Effector memory CD8-positive, alpha-beta T cell (primary cell): ENCODE measurements at regions not wholly inside any gene's neighbourhood (a gene's known extent, or its start where the extent isn't known, plus 50 kb on each side); places are given as distances from the start of the nearest gene placed in this dataset.
"Not testable (repeated sequence)": the region's sequence is repeated elsewhere in the genome, so short reads cannot be mapped to it uniquely, and the experiment has no call there.

Experiments
- ATAC-seq: fragments of 150-1000 bp; cut with Tn5 transposase; replicated peaks from 2 replicates; pipeline ENCODE4 v1.10.0; 2021; ENCODE audit warnings: mild to moderate bottlenecking, moderate library complexity
- DNase-seq, 3 experiments: peaks; one replicate each; pipeline ENCODE4 v3.0.0; 2021
- H3K27ac Mint-ChIP-seq, 2 donors: one replicate each; pipeline ENCODE4 v1.8.0; 2022; ENCODE audit warnings: mild to moderate bottlenecking in 2 of 2, mixed read lengths in 2 of 2, moderate library complexity in 2 of 2
- H3K27me3 Mint-ChIP-seq, 2 donors: one replicate each; pipeline ENCODE4 v1.8.0; 2022; ENCODE audit warnings: mixed read lengths in 2 of 2
- H3K36me3 Mint-ChIP-seq: one replicate; pipeline ENCODE4 v1.8.0; 2022; ENCODE audit warnings: mild to moderate bottlenecking, moderate library complexity, mixed read lengths; ENCODE audit not compliant: insufficient read depth
- H3K4me1 Mint-ChIP-seq, 2 donors: one replicate each; pipeline ENCODE4 v1.8.0; 2022; ENCODE audit warnings: low read depth in 2 of 2, mixed read lengths in 2 of 2
- H3K4me3 Mint-ChIP-seq, 2 donors: one replicate each; pipeline ENCODE4 v1.8.0; 2022; ENCODE audit warnings: mild to moderate bottlenecking in 2 of 2, mixed read lengths in 2 of 2, moderate library complexity in 2 of 2
- H3K9me3 Mint-ChIP-seq, 2 donors: one replicate each; pipeline ENCODE4 v1.8.0; 2022; ENCODE audit warnings: mixed read lengths in 2 of 2

DNA sequence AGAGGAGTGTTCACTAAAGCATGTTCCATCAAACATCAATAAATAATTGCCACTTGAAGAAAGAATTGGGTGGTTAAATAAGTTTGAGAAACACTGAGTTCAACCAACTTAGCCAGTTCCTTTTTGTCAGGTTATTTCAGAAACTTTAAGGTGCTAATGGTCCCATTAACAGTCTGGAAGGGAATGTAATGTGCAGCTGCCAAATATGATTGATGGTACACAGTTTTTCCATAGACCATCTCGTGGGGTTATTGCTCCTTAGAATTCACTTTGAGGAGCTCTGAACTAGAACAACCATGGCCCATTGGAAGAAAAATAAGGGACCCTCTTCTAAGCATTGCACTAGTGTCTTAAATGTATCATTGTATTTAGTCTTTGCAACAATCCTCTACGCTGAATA lies 185.8 kb upstream of the NR2F2 start:
- no peaks in the 10 kb centered on the region for H3K4me1 Mint-ChIP-seq
- ATAC-seq (no peak), DNase-seq (no peak)
- H3K27me3 Mint-ChIP-seq, result peaks cover 16 to 28% of the 10 kb centered on the region in 2 donors
- H3K9me3 Mint-ChIP-seq, result peaks cover 3 to 10% of the 10 kb centered on the region in 2 donors
- no peak overlapping the region for H3K4me3 Mint-ChIP-seq
- H3K27ac Mint-ChIP-seq, result no peak overlapping the region
- H3K36me3 Mint-ChIP-seq, result no peaks in the 10 kb centered on the region

DNA sequence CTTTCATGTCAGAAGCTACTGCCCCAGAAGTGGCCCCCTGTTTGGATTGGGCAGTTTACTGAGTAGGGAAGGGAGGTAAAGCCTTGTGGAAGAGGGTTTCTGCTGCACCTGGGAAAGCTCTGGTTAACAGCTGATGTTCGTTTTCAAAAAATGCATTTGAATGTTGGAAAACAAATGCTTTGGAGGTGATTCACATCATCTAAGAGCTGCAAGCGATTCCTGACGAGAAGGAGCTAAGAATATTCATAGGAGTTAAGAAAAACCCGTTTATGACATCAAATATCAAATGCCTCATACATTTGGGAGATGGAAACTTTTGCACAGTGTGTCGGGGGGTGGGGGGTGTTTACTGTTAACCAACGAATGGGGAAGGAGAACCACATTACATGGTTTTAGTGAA lies 183.8 kb upstream of the NR2F2 start:
- DNase-seq (no peak), ATAC-seq (no peak)
- no peaks in the 10 kb centered on the region for H3K4me1 Mint-ChIP-seq
- no peak overlapping the region for H3K4me3 Mint-ChIP-seq
- peaks cover 16 to 26% of the 10 kb centered on the region in 2 donors for H3K27me3 Mint-ChIP-seq
- peaks cover 1 to 3% of the 10 kb centered on the region in 2 donors for H3K9me3 Mint-ChIP-seq
- no peaks in the 10 kb centered on the region for H3K36me3 Mint-ChIP-seq
- H3K27ac Mint-ChIP-seq, result no peak overlapping the region

DNA sequence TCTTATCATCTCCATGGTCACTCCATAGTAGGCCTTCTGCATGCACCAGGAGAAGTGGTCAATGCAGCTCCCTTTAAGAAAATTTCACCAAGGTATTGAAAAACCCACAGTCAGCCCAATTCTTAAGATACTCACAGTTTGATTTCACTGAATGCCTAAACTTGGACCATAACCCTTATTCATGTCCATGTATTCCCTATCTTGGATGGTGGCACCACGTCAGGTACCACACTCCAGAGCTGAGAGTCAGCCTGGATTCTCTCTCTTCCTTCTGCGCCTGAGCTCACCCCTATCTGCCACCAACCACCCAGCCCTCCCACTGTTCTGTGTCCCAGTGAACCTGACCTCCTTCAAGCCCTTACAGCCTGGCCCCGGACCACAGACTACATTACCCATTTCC lies 183.2 kb upstream of the NR2F2 start:
- Mint-ChIP-seq H3K36me3 (no peaks in the 10 kb centered on the region), H3K4me1 (no peaks in the 10 kb centered on the region), H3K27ac (no peak overlapping the region), H3K9me3 (peaks cover 0 to 3% of the 10 kb centered on the region in 2 donors), H3K4me3 (no peak overlapping the region), H3K27me3 (peaks cover 16 to 26% of the 10 kb centered on the region in 2 donors)
- no peak for ATAC-seq
- no peak for DNase-seq

GRCh38 chr15:96150254-96150653 lies 180.2 kb upstream of the NR2F2 start:
- H3K4me1 Mint-ChIP-seq, result no peaks in the 10 kb centered on the region
- no peak overlapping the region for H3K4me3 Mint-ChIP-seq
- H3K9me3 Mint-ChIP-seq, result peaks cover 0 to 3% of the 10 kb centered on the region in 2 donors
- no peaks in the 10 kb centered on the region for H3K36me3 Mint-ChIP-seq
- no peak for ATAC-seq
- DNase-seq, result no peak
- peaks cover 16 to 26% of the 10 kb centered on the region in 2 donors for H3K27me3 Mint-ChIP-seq
- no peak overlapping the region for H3K27ac Mint-ChIP-seq

DNA sequence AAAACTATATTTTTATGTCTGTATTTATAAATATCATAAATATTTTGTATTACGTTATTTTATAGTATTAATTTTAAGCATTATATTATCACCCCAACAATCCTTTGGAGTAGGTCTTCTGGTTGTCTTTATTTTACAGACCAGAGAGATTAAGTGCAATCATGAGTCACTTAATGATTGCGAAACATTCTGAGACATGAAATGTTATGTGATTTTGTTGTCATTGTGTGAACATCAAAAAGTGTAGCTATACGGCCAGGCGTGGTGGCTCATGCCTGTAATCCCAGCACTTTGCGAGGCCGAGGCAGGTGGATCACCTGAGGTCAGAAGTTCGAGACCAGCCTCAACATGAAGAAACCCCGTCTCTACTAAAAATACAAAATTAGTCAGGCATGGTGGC lies 178.8 kb upstream of the NR2F2 start:
- not testable (repeated sequence) for DNase-seq, H3K36me3 Mint-ChIP-seq, ATAC-seq, H3K4me1 Mint-ChIP-seq, H3K9me3 Mint-ChIP-seq, H3K27ac Mint-ChIP-seq, H3K4me3 Mint-ChIP-seq
- peaks cover 9 to 22% of the 10 kb centered on the region in 2 donors for H3K27me3 Mint-ChIP-seq

DNA sequence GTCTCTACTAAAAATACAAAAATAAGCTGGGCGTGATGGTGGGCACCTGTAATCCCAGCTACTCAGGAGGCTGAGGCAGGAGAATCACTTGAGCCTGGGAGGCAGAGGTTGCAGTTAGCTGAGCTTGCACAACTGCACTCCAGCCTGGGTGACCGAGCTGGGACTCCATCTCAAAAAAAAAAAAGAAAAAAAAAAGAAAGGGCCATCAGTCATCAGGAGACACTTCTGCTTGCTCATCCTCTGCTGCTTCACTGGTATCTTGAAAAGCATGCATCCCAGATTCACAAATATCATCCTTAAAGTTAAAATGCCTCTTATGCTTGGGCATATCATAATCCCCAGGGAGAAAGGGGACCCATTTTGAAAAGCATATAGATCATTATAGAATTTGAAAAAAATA lies 176.6 kb upstream of the NR2F2 start:
- Mint-ChIP-seq H3K4me3 (no peak overlapping the region), H3K27me3 (peaks cover 3 to 15% of the 10 kb centered on the region in 2 donors), H3K27ac (no peak overlapping the region), H3K4me1 (no peaks in the 10 kb centered on the region), H3K36me3 (no peaks in the 10 kb centered on the region), H3K9me3 (no peaks in the 10 kb centered on the region)
- no peak for ATAC-seq
- no peak for DNase-seq

GRCh38 chr15:96158938-96159337 lies 171.6 kb upstream of the NR2F2 start:
- H3K4me1 Mint-ChIP-seq, result no peaks in the 10 kb centered on the region
- no peak overlapping the region for H3K27ac Mint-ChIP-seq
- H3K27me3 Mint-ChIP-seq, result peaks cover 13 to 42% of the 10 kb centered on the region in 2 donors
- no peak overlapping the region for H3K4me3 Mint-ChIP-seq
- no peaks in the 10 kb centered on the region for H3K36me3 Mint-ChIP-seq
- H3K9me3 Mint-ChIP-seq, result no peaks in the 10 kb centered on the region
- no peak for ATAC-seq
- DNase-seq, result no peak

DNA sequence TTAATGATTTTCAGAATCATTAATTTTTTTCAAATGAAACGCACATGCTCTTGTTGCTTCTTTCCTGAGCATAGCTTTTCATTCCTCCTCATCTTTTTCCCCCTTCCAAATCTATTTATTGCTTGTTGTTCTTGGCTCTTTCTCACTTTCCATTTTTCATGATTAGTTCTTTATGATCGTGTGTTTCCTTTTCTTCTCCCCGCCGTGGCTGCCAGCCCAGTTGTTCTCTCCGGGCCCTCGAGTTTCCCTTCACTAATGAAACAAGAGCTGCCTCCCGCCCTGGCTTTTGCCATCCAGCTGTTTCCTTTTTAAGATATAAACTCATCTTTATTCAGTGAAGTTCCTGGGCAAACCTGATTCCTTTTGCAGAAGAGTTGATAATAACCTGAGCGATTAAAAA lies 170.2 kb upstream of the NR2F2 start:
- Mint-ChIP-seq H3K27me3 (peaks cover 13 to 42% of the 10 kb centered on the region in 2 donors), H3K9me3 (no peaks in the 10 kb centered on the region), H3K4me1 (no peaks in the 10 kb centered on the region), H3K4me3 (no peak overlapping the region), H3K36me3 (no peaks in the 10 kb centered on the region), H3K27ac (no peak overlapping the region)
- ATAC-seq (no peak), DNase-seq (no peak)

- H3K4me1 Mint-ChIP-seq, result no peaks in the 10 kb centered on the region
- H3K9me3 Mint-ChIP-seq, result no peaks in the 10 kb centered on the region
- H3K27ac Mint-ChIP-seq, result no peak overlapping the region
- ATAC-seq, result no peak
- H3K27me3 Mint-ChIP-seq, result peaks cover 13 to 42% of the 10 kb centered on the region in 2 donors
- H3K36me3 Mint-ChIP-seq, result no peaks in the 10 kb centered on the region
- DNase-seq, result no peak
- H3K4me3 Mint-ChIP-seq, result no peak overlapping the region
These were observed 169.7 kb upstream of the NR2F2 start for GRCh38 chr15:96160800-96161199.

DNA sequence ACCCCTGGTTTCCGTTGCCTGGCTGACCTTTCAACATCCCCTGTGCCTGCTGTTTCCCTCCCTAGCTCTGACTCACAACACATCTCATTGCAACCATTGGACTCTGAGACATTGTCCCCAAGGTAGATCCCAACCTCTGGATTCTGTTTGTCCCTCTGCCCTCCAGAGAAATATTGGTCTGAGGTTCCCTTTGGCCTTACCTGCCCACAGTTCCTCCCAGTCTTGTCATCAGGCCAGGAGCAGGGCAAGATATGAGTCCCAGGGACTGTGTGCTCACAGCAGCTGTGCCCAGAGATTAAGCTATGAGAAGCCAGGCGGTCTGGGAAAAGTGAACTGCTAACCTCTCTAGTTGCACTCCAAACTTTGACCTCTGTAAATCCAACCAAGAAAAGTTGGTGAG lies 168.2 kb upstream of the NR2F2 start:
- H3K27ac Mint-ChIP-seq, result no peak overlapping the region
- H3K27me3 Mint-ChIP-seq, result peaks cover 13 to 55% of the 10 kb centered on the region in 2 donors
- no peaks in the 10 kb centered on the region for H3K4me1 Mint-ChIP-seq
- no peak for DNase-seq
- H3K4me3 Mint-ChIP-seq, result no peak overlapping the region
- no peak for ATAC-seq
- H3K36me3 Mint-ChIP-seq, result no peaks in the 10 kb centered on the region
- peaks cover 0 to 2% of the 10 kb centered on the region in 2 donors for H3K9me3 Mint-ChIP-seq

DNA sequence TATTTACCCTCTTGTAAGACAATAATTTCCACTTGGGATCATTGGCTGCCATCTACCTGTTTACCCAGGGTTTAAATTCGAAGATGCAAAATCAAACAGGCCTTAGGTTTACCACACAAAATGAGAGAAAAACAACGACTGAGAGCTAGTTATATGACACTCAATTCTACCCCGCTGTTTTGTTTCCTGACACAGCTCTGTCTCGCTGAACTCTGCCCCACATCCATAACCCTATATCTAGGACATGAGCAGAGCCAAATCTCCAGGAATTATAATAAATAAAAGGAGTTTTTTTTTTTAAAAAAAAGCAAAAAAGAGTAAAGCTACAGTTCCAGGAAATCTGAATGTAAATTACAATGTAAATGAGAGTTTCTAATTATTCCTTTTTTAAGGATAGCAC lies 165.4 kb upstream of the NR2F2 start:
- no peaks in the 10 kb centered on the region for H3K4me1 Mint-ChIP-seq
- no peaks in the 10 kb centered on the region for H3K36me3 Mint-ChIP-seq
- H3K27me3 Mint-ChIP-seq, result peaks cover 8 to 63% of the 10 kb centered on the region in 2 donors
- DNase-seq, result no peak
- ATAC-seq, result no peak
- H3K9me3 Mint-ChIP-seq, result peaks cover 0 to 23% of the 10 kb centered on the region in 2 donors
- H3K27ac Mint-ChIP-seq, result no peak overlapping the region
- H3K4me3 Mint-ChIP-seq, result no peak overlapping the region

- Mint-ChIP-seq H3K36me3 (no peaks in the 10 kb centered on the region), H3K9me3 (peaks cover 0 to 23% of the 10 kb centered on the region in 2 donors), H3K4me1 (no peaks in the 10 kb centered on the region), H3K4me3 (no peak overlapping the region), H3K27ac (no peak overlapping the region), H3K27me3 (peaks cover 8 to 57% of the 10 kb centered on the region in 2 donors)
- ATAC-seq, result no peak
- no peak for DNase-seq
These were observed 164.7 kb upstream of the NR2F2 start for GRCh38 chr15:96165775-96166174.

- Mint-ChIP-seq H3K27ac (no peak overlapping the region), H3K4me3 (no peak overlapping the region), H3K27me3 (peaks cover 8 to 52% of the 10 kb centered on the region in 2 donors), H3K4me1 (no peaks in the 10 kb centered on the region), H3K36me3 (no peaks in the 10 kb centered on the region), H3K9me3 (peaks cover 0 to 23% of the 10 kb centered on the region in 2 donors)
- ATAC-seq, result no peak
- no peak for DNase-seq
These were observed 164.0 kb upstream of the NR2F2 start for GRCh38 chr15:96166223-96167200.

GRCh38 chr15:96170616-96170978 lies 159.9 kb upstream of the NR2F2 start:
- Mint-ChIP-seq H3K27me3 (peaks cover 0 to 35% of the 10 kb centered on the region in 2 donors), H3K9me3 (peaks cover 0 to 23% of the 10 kb centered on the region in 2 donors)
- not testable (repeated sequence) for H3K27ac Mint-ChIP-seq, H3K36me3 Mint-ChIP-seq, ATAC-seq, H3K4me1 Mint-ChIP-seq, H3K4me3 Mint-ChIP-seq, DNase-seq
